ENCODE measurements at regions not wholly inside any gene's neighbourhood (a gene's known extent, or its start where the extent isn't known, plus 50 kb on each side); places are given as distances from the start of the nearest gene placed in this dataset.

GRCh38 chr19:23810496-23810895 lies 51.8 kb upstream of the ZNF681 start:
- no peak for TF ChIP-seq ZNF274 (IDR thresholded peaks at IDR 0.05; ENCODE audit: low read depth, low read length)
- TF ChIP-seq SUZ12 (IDR thresholded peaks at IDR 0.05; ENCODE audit: extremely low read depth, insufficient read depth, insufficient read length), result no peak

All from NT2/D1 (cell line).